ENCODE measurements at regions not wholly inside any gene's neighbourhood (a gene's known extent, or its start where the extent isn't known, plus 50 kb on each side); places are given as distances from the start of the nearest gene placed in this dataset.

DNA sequence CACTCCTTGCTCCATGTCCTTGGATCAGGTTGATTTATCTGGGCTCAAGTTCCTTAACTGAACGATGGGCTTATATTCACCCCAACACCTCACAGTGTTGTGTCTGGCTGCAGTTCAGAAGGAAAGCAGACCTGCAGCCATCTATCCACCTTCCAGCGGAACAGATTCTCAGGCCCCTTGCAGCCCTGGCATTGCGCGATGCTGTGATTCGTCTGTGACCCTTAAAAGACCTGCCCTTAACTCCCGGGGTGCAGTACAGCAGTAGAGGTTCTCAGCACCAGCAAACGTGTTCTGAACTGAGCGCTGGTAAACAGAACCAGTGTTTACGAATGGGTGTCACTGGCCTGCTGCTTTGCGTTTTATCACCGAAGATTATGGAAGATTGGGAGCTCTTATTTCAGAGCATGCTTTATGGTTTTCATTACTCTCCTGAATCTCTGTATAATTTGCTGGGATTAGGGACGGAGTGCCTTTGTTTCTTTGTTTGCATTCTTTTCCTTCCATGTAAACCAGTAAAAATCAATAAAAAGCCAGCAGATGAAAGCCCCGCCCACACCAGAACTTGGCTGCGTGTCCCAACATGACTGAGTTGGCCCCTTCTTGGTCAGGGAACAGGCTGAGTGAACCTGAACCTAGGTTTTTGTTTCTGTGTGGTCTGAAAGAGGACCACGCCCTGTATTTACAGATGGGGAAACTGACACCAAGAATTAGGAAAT is 286.7 kb upstream of the CRY1 start (continued):
- TF ChIP-seq PRDM10 (IDR thresholded peaks at IDR 0.05; ENCODE audit: partially characterized antibody) (no peak), PHF20 (IDR thresholded peaks at IDR 0.05; ENCODE audit: partially characterized antibody) (no peak), DDX20 (tag; IDR thresholded peaks at IDR 0.05; ENCODE audit: low read depth) (no peak), IFI16 (CRISPR knock-in tag; IDR thresholded peaks at IDR 0.05) (no peak), BACH1 (tag; IDR thresholded peaks at IDR 0.05) (no peak), TGIF2 (CRISPR knock-in tag; IDR thresholded peaks at IDR 0.05) (no peak), ERF (CRISPR knock-in tag; IDR thresholded peaks at IDR 0.05) (no peak), XRCC3 (IDR thresholded peaks at IDR 0.05) (no peak), SNRNP70 (optimal IDR thresholded peaks at IDR 0.05; ENCODE audit: low read depth, low read length) (no peak), FOSL1 (tag; conservative IDR thresholded peaks at IDR 0.05) (no peak)
- TF ChIP-seq, protein P1, sequence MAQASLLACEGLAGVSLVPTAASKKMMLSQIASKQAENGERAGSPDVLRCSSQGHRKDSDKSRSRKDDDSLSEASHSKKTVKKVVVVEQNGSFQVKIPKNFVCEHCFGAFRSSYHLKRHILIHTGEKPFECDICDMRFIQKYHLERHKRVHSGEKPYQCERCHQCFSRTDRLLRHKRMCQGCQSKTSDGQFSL (CRISPR knock-in tag; IDR thresholded peaks at IDR 0.05) = no peak
- TF ChIP-seq, protein P1 (tag; IDR thresholded peaks at IDR 0.05) = no peak
